Vagina (tissue), 2 donors: ENCODE measurements at regions not wholly inside any gene's neighbourhood (a gene's known extent, or its start where the extent isn't known, plus 50 kb on each side); places are given as distances from the start of the nearest gene placed in this dataset.

ENCODE experiments used
- POLR2A ChIP-seq, 2 donors: fragments of 450-650 bp; IDR thresholded peaks; one replicate each; pipeline ENCODE4 v1.6.1; 2017; ENCODE audit warnings: antibody characterized with exemption in 2 of 2, mild to moderate bottlenecking in 2 of 2, moderate library complexity in 2 of 2
- TF ChIP-seq, protein P1 (sequence below), 3 experiments: fragments of 450-650 bp in 2 of 3; fragments of 200-600 bp in 1 of 3; sonication (generic) in 1 of 3; IDR thresholded peaks; one replicate each; pipeline ENCODE4 v1.5.1; 2017 to 2019; ENCODE audit warnings: antibody characterized with exemption in 3 of 3, mild to moderate bottlenecking in 2 of 3, moderate library complexity in 2 of 3

GRCh38 chrX:122270809-122271494 lies 913.1 kb upstream of the GRIA3 start:
- TF ChIP-seq, protein P1, sequence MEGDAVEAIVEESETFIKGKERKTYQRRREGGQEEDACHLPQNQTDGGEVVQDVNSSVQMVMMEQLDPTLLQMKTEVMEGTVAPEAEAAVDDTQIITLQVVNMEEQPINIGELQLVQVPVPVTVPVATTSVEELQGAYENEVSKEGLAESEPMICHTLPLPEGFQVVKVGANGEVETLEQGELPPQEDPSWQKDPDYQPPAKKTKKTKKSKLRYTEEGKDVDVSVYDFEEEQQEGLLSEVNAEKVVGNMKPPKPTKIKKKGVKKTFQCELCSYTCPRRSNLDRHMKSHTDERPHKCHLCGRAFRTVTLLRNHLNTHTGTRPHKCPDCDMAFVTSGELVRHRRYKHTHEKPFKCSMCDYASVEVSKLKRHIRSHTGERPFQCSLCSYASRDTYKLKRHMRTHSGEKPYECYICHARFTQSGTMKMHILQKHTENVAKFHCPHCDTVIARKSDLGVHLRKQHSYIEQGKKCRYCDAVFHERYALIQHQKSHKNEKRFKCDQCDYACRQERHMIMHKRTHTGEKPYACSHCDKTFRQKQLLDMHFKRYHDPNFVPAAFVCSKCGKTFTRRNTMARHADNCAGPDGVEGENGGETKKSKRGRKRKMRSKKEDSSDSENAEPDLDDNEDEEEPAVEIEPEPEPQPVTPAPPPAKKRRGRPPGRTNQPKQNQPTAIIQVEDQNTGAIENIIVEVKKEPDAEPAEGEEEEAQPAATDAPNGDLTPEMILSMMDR (IDR thresholded peaks at IDR 0.05) = no peak
- TF ChIP-seq POLR2A (IDR thresholded peaks at IDR 0.05) = no peak
